Activated CD8-positive, alpha-beta T cell treated with anti-CD3 and anti-CD28 coated beads, Interleukin-2, amount 10 ng/mL, durations not matched to agents 7 days and 5 days (primary cell): ENCODE measurements at regions not wholly inside any gene's neighbourhood (a gene's known extent, or its start where the extent isn't known, plus 50 kb on each side); places are given as distances from the start of the nearest gene placed in this dataset.

Source experiments
- ATAC-seq: fragments of 150-1000 bp; cut with Tn5 transposase; one replicate; pipeline ENCODE4 v1.10.0; 2021; ENCODE audit warnings: moderate library complexity
- CTCF ChIA-PET: fragments of 350-600 bp; sonication (Branson Sonifier 250); formaldehyde crosslinking; loops from one replicate; lab custom pipeline; 2021; ENCODE audit warnings: antibody characterized with exemption; lab: Charles Lee
- POLR2A ChIA-PET: fragments of 350-600 bp; sonication (Branson Sonifier 250); formaldehyde crosslinking; loops from one replicate; lab custom pipeline; 2021; ENCODE audit warnings: antibody characterized with exemption; lab: Charles Lee
- DNase-seq: peaks from one replicate; pipeline ENCODE4 v3.0.0-alpha.2; 2020
- H3K27ac Mint-ChIP-seq: one replicate; pipeline ENCODE4 v1.8.0; 2021; ENCODE audit warnings: mild to moderate bottlenecking, mixed read lengths
- H3K27me3 Mint-ChIP-seq: one replicate; pipeline ENCODE4 v1.8.0; 2021; ENCODE audit warnings: low read depth, mixed read lengths
- H3K36me3 Mint-ChIP-seq: one replicate; pipeline ENCODE4 v1.8.0; 2021; ENCODE audit warnings: low read depth, mixed read lengths
- H3K4me1 Mint-ChIP-seq: one replicate; pipeline ENCODE4 v1.8.0; 2021; ENCODE audit warnings: low read depth, mixed read lengths
- H3K4me3 Mint-ChIP-seq: one replicate; pipeline ENCODE4 v1.8.0; 2021; ENCODE audit warnings: mild to moderate bottlenecking, mixed read lengths
- H3K9me3 Mint-ChIP-seq: one replicate; pipeline ENCODE4 v1.8.0; 2022; ENCODE audit warnings: mixed read lengths; ENCODE audit not compliant: insufficient read depth

DNA sequence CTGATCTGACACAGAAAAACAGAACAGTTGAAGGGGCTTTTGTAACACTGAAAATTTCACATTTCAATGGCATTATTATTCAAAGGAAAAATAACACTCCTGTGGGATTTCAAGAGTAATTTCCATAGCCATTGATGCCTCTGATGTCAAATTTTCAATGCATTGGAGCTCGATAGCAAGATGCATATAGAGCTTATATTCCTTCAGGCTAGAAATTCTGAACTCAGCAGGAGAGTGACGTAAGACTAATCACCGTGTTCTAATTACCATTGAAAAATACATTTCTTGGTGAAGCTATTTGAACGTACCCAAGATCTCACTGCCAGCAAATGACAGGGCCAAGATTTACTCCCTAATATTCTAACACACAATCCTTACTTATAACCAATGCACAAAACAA lies 854.1 kb upstream of the TMEM132C start:
- H3K4me3 Mint-ChIP-seq: no peak overlapping the region
- ATAC-seq: no peak
- POLR2A ChIA-PET: no interaction called here

DNA sequence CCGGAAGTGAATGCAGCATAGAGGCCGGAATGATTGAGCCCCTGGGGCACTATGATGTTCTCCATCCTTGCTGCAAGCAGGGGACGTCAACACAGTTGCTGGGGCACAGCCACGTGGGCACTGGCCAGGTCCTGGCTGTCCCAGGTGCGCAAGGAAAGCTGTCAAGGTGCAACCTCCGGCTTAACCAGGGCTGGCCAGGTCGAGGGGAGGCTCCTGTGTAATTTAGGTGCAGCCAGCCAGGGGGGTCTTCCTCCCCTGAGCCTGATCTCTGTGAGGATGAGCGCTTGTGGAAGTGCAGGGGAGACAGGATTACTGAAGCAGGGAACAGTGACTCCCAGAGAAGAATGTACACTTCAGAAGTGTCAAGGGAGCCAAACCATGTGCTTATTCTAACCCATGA lies 852.8 kb upstream of the TMEM132C start:
- H3K4me1 Mint-ChIP-seq: no peaks in the 10 kb centered on the region
- H3K36me3 Mint-ChIP-seq: no peaks in the 10 kb centered on the region
- ChIA-PET CTCF (no interaction called here), POLR2A (no interaction called here)
- peaks cover 4% of the 10 kb centered on the region for H3K9me3 Mint-ChIP-seq
- DNase-seq (no peak), ATAC-seq (no peak)
- H3K27ac Mint-ChIP-seq: no peak overlapping the region
- no peaks in the 10 kb centered on the region for H3K27me3 Mint-ChIP-seq
- no peak overlapping the region for H3K4me3 Mint-ChIP-seq

More for the DNA sequence above, 854.1 kb upstream of the TMEM132C start:
- CTCF ChIA-PET: no interaction called here
- no peak overlapping the region for H3K27ac Mint-ChIP-seq
- DNase-seq: no peak
- H3K9me3 Mint-ChIP-seq: peaks cover 4% of the 10 kb centered on the region
- H3K36me3 Mint-ChIP-seq: no peaks in the 10 kb centered on the region
- H3K27me3 Mint-ChIP-seq: no peaks in the 10 kb centered on the region
- H3K4me1 Mint-ChIP-seq: no peaks in the 10 kb centered on the region

DNA sequence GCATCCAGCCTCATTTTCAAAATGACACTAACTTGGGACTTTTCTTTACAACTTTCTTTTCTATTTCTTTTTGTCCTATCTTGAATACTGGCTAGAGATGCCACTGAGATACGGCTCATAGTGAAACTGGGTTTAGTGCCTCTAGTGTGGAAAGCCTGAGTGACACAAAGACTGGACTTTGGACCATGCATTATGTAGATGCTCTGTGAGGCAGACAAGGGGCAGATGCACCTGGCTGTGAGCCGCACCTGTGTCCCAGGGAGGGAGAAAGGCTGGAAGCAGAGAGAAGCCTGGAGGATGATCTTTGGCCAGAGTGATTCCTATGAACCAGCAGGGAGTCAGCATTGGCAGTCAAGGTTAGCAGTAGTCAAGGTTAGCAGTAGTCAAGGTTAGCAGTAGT lies 852.3 kb upstream of the TMEM132C start:
- H3K27ac Mint-ChIP-seq: no peak overlapping the region
- DNase-seq (no peak), ATAC-seq (no peak)
- peaks cover 4% of the 10 kb centered on the region for H3K9me3 Mint-ChIP-seq
- POLR2A ChIA-PET: no interaction called here
- H3K4me1 Mint-ChIP-seq: no peaks in the 10 kb centered on the region
- H3K4me3 Mint-ChIP-seq: no peak overlapping the region
- CTCF ChIA-PET: no interaction called here
- H3K27me3 Mint-ChIP-seq: no peaks in the 10 kb centered on the region
- no peaks in the 10 kb centered on the region for H3K36me3 Mint-ChIP-seq

DNA sequence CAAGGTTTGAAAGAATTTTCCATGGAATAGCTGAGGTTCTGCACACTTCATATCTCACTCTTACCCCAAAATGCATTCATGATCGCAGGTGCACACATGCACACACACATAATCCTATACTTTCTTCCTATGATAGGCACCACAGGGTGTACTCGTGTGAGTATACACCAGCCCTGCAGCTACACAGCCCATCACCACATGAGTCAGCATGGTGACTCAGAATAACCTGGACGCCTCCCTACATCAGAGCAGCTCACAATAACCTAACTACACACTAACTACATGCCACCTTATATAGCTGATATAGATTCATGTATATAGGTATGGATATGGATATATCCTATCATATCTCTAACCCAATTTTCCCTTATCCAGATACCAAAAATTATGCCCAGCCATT lies 850.2 kb upstream of the TMEM132C start:
- no peaks in the 10 kb centered on the region for H3K4me1 Mint-ChIP-seq
- no peak for ATAC-seq
- H3K27ac Mint-ChIP-seq: no peak overlapping the region

DNA sequence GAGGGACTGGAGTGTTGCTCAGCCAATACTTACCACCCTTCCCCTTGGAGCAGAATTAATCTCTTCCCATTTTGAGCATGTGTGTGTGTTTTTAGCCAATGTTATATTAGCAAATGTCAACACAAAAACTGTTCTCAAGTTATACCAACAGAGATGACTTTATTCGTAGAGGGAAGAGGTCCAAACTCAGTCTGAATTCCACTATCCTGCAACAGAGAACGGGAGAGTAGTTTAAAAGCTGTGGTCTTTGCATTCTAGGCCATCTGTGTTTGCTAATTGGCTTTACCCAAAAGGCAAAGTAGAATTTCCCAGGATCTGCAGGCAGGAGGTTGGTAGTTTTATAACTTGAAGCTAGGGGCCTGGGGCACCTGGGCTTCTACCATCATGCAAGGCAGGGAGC lies 847.9 kb upstream of the TMEM132C start:
- ChIA-PET CTCF (no interaction called here), POLR2A (no interaction called here)
- Mint-ChIP-seq H3K27me3 (no peaks in the 10 kb centered on the region), H3K4me1 (no peaks in the 10 kb centered on the region), H3K27ac (no peak overlapping the region), H3K4me3 (no peak overlapping the region), H3K36me3 (no peaks in the 10 kb centered on the region), H3K9me3 (peaks cover 4% of the 10 kb centered on the region)
- no peak for DNase-seq
- ATAC-seq: no peak

More for the DNA sequence above, 850.2 kb upstream of the TMEM132C start:
- POLR2A ChIA-PET: no interaction called here
- CTCF ChIA-PET: no interaction called here
- no peak for DNase-seq
- Mint-ChIP-seq H3K9me3 (peaks cover 4% of the 10 kb centered on the region), H3K4me3 (no peak overlapping the region), H3K27me3 (no peaks in the 10 kb centered on the region), H3K36me3 (no peaks in the 10 kb centered on the region)

DNA sequence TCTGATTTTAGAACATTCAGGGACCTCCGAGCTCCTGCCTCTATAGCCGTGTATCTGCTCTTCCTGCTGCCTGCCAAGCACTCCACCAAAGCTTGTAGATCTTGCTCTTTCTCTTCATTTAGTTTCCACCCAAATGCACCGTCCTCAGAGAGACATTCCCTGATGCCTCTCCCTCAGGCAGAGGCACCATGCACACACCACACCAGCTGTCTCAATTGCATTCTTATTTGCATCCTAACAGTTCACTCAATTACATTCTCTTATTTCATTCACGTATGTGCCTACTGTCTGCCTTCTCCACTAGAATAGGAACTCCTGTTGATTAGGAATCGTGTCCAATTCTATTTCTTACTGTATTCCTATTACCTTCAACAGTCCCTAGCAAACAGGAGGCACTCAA lies 845.4 kb upstream of the TMEM132C start:
- Mint-ChIP-seq H3K4me3 (no peak overlapping the region), H3K27me3 (no peaks in the 10 kb centered on the region), H3K4me1 (no peaks in the 10 kb centered on the region), H3K27ac (no peak overlapping the region), H3K9me3 (peaks cover 4% of the 10 kb centered on the region), H3K36me3 (no peaks in the 10 kb centered on the region)
- CTCF ChIA-PET: no interaction called here
- ATAC-seq (no peak), DNase-seq (no peak)
- POLR2A ChIA-PET: no interaction called here

DNA sequence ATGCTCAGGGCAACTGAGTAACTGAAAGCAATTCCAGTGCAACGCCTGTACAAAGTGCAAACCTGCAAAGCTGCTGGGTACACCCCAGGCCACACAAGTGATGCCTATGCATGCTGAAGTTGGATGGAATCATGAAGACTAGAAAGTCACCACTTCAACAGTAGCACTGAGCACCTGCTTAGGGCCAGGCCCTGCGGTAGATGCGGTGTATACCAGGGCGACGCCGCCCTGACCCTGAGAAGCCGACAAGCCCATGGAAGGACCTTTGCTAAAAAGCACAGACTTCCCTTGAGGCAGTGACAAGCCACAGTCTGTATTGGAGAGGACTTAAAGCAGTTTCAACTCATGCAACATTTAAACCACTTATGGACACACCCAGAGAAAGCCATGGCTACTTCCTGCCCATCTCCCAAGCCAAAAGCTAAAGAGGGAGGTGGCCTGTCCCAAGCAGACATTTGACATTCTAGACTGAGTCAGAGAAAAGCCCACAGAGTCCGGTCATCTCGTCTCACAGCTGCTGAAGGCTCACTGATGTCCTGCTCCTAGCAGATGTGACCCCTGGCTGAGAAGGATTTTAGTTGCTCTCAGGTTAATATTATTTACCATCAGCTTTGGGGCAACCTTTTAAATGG lies 843.9 kb upstream of the TMEM132C start:
- H3K27ac Mint-ChIP-seq: no peak overlapping the region
- ATAC-seq (no peak), DNase-seq (no peak)
- H3K4me1 Mint-ChIP-seq: no peaks in the 10 kb centered on the region
- H3K9me3 Mint-ChIP-seq: no peaks in the 10 kb centered on the region
- no peak overlapping the region for H3K4me3 Mint-ChIP-seq
- POLR2A ChIA-PET: no interaction called here
- no peaks in the 10 kb centered on the region for H3K27me3 Mint-ChIP-seq
- CTCF ChIA-PET: no interaction called here
- H3K36me3 Mint-ChIP-seq: no peaks in the 10 kb centered on the region

DNA sequence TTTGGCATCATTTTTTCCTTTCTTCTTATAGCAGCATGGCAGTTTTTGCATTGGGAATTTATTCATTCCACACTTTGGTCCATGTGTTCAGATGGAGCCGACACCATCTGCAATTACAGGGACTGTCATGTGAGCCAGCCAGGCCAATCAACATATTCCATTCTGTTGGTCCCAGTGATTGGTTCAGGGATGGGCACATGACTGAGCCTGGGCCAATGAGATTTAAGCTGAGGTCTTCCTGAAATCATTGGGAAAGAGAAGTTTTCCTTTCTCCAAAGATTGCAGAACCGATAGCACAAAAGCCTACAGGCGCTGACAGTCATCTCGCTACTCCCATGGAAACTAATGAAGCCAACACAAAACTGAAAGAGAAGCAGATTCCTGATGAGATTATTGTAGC lies 841.5 kb upstream of the TMEM132C start:
- no peaks in the 10 kb centered on the region for H3K9me3 Mint-ChIP-seq
- no peaks in the 10 kb centered on the region for H3K36me3 Mint-ChIP-seq
- CTCF ChIA-PET: no interaction called here
- POLR2A ChIA-PET: no interaction called here
- ATAC-seq (no peak), DNase-seq (no peak)
- H3K27ac Mint-ChIP-seq: no peak overlapping the region
- no peak overlapping the region for H3K4me3 Mint-ChIP-seq
- H3K4me1 Mint-ChIP-seq: no peaks in the 10 kb centered on the region
- H3K27me3 Mint-ChIP-seq: no peaks in the 10 kb centered on the region

DNA sequence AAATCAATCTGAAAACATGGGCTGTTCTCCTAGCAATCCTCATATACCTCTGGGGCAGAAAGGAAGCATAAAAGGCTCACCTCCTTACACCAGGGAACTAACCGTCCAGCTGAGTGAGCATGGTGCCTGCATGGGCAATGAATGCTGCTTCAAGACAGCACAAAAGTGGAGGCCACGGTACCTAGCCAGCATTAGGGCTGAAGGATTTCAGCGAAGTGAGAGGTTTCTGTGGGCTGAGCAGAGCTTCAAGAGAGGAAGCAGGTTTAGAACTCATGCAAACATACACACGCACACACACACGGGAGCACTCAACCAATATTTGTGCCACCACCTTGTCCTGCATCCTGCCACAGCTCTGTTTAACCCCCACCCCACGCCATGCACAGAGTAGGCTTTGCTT lies 838.5 kb upstream of the TMEM132C start:
- CTCF ChIA-PET: no interaction called here
- DNase-seq: no peak
- no peak for ATAC-seq
- no peaks in the 10 kb centered on the region for H3K9me3 Mint-ChIP-seq
- no peaks in the 10 kb centered on the region for H3K4me1 Mint-ChIP-seq
- no peaks in the 10 kb centered on the region for H3K27me3 Mint-ChIP-seq
- POLR2A ChIA-PET: no interaction called here
- no peak overlapping the region for H3K4me3 Mint-ChIP-seq
- H3K36me3 Mint-ChIP-seq: no peaks in the 10 kb centered on the region
- no peak overlapping the region for H3K27ac Mint-ChIP-seq

DNA sequence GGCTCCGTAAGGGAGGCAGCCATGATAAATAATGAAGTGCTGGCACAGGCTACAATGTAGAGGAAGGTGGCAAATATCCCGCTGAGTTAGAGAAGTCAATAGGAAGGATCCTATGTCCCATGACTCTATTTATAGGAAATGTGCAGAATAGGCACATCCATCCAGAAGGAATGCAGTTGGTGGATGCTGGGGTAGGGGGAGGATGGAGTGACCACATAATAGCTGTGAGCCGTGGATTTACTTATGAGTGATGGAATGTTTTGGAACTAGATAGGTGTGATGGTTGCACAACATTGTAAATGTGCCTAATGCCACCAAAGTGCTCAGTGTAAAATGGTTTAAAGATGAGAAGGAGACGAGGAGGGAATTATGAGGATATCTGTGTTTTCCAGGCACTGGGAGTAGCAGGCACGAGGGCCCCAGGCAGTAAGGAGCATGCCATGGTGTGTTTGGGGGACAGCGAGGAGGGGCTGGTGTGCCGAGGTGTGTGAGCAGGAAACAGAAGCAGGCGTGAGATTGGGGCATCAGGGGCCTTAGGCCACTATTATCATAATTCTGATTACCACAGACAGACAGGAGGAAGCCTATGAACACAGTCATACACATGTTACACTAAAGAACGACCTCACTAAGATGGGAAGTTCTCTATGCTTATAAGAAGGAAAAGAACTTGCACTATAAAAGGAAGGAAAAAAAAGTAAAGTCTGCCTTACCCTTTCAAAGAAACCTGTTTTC lies 837.3 kb upstream of the TMEM132C start:
- no peak for DNase-seq
- H3K4me3 Mint-ChIP-seq: no peak overlapping the region
- H3K27ac Mint-ChIP-seq: no peak overlapping the region
- no peaks in the 10 kb centered on the region for H3K9me3 Mint-ChIP-seq
- H3K36me3 Mint-ChIP-seq: no peaks in the 10 kb centered on the region
- no peak for ATAC-seq
- H3K4me1 Mint-ChIP-seq: no peaks in the 10 kb centered on the region
- CTCF ChIA-PET: no interaction called here
- POLR2A ChIA-PET: no interaction called here
- no peaks in the 10 kb centered on the region for H3K27me3 Mint-ChIP-seq

DNA sequence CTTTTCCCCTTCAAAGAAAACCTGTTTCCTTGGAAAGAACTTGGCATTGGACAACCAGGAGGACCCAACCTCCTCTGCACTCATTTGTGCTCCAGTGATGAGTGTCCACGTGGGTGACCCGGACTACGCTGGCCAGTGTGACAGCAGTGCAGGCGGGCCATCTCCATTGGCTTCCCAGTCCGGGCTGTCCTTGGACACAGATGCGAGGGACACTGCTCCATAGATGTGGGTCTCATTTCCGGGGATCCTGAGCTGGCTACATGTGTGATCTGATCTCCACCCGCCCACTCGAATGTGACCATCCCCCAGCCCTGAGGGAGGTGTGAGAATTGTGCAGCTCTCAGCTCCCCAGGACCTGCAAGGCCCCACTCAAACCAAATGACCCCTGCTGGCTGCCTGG lies 836.6 kb upstream of the TMEM132C start:
- no peak for ATAC-seq
- H3K36me3 Mint-ChIP-seq: no peaks in the 10 kb centered on the region
- CTCF ChIA-PET: no interaction called here
- POLR2A ChIA-PET: no interaction called here
- no peak overlapping the region for H3K27ac Mint-ChIP-seq
- no peaks in the 10 kb centered on the region for H3K9me3 Mint-ChIP-seq
- DNase-seq: no peak
- no peaks in the 10 kb centered on the region for H3K4me1 Mint-ChIP-seq
- no peaks in the 10 kb centered on the region for H3K27me3 Mint-ChIP-seq
- H3K4me3 Mint-ChIP-seq: no peak overlapping the region

DNA sequence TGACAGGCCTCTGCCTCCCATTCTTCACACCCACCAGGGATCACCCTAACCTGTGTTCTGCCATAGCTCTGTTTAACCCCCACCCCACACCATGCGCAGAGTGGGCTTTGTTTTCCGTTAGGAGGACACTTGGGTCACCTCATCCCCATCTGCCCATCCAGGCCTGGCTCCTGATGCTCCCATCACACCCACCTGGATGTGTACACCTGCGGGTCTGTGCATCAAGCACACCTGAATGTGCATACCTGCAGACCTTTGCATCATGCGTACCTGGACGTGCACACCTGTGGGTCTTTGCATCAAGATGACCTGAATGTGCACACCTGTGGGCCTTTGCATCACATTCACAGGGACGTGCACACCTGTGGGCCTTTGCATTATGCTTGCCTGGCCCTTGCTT lies 835.8 kb upstream of the TMEM132C start:
- CTCF ChIA-PET: no interaction called here
- no peak for DNase-seq
- no peak overlapping the region for H3K27ac Mint-ChIP-seq
- H3K4me1 Mint-ChIP-seq: no peaks in the 10 kb centered on the region
- no peak overlapping the region for H3K4me3 Mint-ChIP-seq
- H3K36me3 Mint-ChIP-seq: no peaks in the 10 kb centered on the region
- no peaks in the 10 kb centered on the region for H3K27me3 Mint-ChIP-seq
- H3K9me3 Mint-ChIP-seq: no peaks in the 10 kb centered on the region
- POLR2A ChIA-PET: no interaction called here
- no peak for ATAC-seq

DNA sequence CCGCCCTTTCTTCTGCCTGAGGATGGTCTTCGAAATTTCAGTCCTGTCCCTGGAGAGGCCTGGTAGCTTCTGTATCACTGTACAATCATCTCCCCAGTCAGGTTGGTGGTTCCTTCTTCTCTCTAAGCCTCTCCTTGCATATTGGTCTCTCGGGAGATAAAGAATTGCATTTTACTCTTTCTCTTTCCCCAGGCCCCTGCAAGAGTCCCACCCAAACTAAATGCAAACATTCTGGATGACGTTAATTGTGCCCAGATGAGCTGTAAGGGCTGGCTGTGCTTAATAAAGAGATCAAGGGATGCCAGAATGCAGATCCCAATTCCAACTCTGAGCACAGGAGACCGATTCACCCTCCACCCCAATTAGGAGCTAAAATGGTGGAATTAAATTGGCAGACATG lies 835.4 kb upstream of the TMEM132C start:
- ChIA-PET POLR2A (no interaction called here), CTCF (no interaction called here)
- H3K9me3 Mint-ChIP-seq: no peaks in the 10 kb centered on the region

More for the DNA sequence above, 835.4 kb upstream of the TMEM132C start:
- ATAC-seq (no peak), DNase-seq (no peak)
- H3K27ac Mint-ChIP-seq: no peak overlapping the region
- no peaks in the 10 kb centered on the region for H3K4me1 Mint-ChIP-seq
- no peaks in the 10 kb centered on the region for H3K36me3 Mint-ChIP-seq
- H3K4me3 Mint-ChIP-seq: no peak overlapping the region
- no peaks in the 10 kb centered on the region for H3K27me3 Mint-ChIP-seq
